NCI-H128 (cell line): ENCODE measurements at regions not wholly inside any gene's neighbourhood (a gene's known extent, or its start where the extent isn't known, plus 50 kb on each side); places are given as distances from the start of the nearest gene placed in this dataset.

Source experiments
- DNase-seq: peaks from one replicate; lab custom pipeline; 2025; ENCODE audit not compliant: unreplicated experiment; lab: John Stamatoyannopoulos, UW

DNA sequence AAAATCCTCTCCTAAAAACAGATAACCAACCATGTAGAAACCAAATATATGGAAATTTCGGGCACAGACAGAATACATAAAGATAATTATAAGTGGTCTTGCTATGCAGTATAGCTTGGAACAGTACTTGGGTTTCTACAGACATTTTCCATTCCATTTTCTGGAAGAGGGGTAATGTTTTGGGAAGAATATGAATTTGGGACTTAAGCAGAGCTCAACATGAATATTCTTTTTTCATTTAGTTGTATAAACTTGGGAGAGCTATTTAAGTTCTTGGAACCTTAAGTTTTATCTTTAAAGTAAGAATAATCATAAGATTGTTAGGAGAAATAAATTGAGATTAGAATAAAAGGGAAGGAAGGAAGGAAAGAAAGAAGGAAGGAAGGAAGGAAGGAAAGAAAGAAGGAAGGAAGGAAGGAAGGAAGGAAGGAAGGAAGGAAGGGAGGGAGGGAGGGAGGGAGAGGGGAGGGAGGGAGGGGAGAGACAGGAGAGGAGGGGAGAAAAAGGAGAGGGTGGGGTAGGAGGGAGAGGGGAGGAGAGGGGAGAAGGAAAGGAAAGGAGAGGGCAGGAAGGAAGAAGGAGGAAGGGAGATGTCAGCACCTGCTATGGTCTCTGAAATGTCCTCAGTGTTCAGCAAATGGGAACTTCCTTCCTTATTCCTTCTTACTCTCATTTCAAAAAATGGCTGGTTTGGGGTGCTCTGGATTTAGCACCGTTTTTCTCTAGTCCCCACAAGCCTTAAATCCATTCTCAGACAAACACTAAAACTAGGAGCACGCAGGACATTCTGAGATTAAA, 248.3 kb downstream of the LY86 start:
- DNase-seq: no peak

- no peak for DNase-seq
These were observed 249.1 kb downstream of the LY86 start for GRCh38 chr6:6837541-6838080.

DNA sequence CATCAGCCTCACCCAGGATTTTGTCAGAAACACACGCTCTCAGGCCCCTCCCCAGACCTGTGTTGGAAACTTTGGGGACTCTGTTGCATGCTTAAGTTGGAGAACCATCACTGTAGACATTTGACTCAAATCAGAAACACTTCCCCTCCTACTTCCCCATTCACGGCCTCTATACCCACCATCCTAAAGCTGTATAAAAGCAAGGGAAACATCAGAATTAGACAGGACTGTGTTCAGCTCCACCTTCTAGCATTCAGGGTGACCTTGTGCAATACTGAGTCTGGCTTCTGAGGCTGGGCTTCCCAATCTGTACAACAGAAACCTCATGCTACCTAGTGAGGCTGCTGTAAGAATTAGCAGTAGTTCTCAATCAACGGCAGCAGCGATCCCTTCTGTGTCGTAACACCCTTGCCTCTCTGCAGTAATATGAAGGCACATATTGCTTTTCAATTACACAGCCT, 252.3 kb downstream of the LY86 start:
- no peak for DNase-seq

GRCh38 chr6:6841571-6841970, 253.1 kb downstream of the LY86 start:
- no peak for DNase-seq

- DNase-seq: no peak
These were observed 253.8 kb downstream of the LY86 start for GRCh38 chr6:6842291-6842690.

DNA sequence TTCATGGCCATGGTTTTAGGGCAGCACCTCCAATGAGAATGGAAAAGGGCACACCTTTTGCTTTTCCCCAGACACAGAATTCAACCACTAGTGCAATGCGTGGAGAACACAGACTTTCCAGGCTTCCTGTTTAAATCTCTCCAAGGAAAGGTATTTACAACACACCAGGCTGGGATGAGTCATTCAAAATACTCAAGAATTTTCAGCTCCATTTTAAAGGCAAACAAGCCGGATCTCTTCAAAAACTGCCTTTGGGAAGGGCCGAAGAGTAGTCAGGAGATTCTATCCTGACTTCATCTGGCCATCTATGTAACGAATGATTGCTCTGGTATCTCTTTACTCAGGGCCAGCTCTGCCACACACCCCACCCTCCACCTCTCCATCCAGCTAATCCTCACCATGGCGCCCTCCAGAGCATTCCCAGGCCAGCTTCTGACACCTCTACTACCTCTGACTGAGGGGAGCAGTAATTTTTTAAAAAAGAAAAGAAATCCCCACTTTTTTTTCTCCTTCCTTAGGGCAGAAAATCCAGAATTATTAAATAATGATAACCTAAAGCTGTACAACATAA, 254.6 kb downstream of the LY86 start:
- no peak for DNase-seq

DNA sequence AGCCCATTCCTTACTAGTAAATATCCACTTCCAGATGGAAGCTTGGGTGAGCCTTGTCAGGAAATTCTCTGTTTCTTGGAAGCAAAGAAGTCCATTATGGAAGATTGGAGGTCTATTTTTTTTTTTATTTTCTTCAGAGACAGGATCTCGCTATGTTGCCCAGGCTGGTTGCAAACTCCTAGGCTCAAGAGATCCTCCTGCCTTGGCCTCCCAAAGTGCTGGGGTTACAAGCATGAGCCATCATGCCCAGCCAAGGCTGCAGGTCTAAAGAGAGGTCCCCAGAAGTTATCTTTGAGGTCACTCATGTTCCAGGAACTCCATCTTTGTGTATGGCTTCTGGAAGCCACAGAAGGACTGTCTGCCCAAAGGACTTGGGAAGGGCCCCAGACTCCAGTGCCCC, 255.3 kb downstream of the LY86 start:
- no peak for DNase-seq

GRCh38 chr6:6844530-6844929, 256.0 kb downstream of the LY86 start:
- no peak for DNase-seq

DNA sequence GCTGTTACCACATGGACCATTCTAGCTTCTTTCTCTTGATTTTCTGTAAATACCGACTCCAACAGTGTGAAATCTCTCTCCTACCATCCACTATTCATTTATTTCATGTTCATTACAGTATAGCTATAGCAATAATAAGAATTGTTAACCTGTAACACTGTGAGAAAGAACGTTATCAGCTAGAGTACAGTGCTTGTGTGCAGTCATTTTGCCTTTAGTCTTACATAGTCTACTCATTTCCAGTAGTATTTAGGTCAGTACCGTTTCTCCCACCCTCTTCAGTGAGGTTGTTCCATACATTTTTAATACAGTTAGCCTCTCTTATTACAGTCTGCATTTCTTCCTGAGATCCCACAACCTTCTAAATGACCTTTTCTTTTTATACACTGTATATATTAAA, 257.1 kb downstream of the LY86 start:
- no peak for DNase-seq

DNA sequence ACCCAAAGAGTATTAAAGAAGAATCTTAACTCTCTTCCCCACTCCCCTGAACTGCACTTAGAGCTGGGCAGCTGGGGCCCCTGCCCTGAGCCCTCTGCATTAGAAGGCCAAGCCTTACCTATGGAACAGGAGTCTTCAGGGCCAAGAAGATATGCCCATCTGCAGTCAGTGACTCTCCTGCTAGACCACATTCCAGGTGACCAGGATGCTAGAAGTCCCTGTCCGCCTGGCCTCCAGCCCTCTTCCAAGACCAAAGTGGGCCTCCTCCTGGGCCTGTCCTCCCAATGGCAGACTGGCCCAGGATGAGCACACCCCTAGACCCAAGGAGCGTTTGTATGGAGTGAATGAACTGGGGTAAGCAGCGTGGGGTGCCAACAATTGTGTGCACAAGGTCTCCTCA, 259.1 kb downstream of the LY86 start:
- DNase-seq: no peak

GRCh38 chr6:6851059-6851948, 256.5 kb upstream of the RREB1 start:
- no peak for DNase-seq

DNA sequence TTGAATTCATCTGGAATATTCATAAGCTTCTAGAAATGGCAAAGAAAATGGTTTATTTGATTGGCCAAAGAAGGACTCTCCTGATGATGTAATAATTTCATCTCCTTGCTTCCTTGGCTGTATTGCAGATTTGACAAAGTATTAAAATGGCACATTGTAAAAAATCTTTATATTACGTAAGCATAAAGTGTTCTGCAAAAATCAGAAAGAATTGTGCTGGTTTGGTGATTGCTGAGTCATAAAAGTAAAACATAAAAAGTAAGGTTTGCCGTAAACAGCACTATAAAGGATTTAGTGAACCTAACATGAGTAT, 255.9 kb upstream of the RREB1 start:
- DNase-seq: no peak

- DNase-seq: no peak
These were observed 250.9 kb upstream of the RREB1 start for GRCh38 chr6:6856538-6857523.

DNA sequence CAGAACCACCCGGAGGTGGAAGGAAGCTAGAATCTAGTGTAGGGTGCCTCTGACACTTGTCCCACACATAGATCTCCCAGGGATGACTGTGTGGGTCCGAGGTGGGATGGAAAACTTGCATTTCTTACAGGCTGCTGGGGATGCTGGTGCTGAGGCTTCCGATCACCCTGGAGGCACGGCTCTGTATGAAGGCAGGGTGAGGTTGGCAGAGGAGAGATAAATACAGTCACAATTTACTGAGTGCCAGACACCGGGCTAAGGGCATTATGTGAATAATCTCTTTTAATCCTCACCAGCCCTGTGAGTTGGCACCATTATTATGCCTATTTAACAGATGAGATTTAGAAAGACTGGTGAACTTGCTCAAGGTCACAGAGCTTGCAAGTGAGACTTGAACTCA, 250.2 kb upstream of the RREB1 start:
- DNase-seq: no peak

DNA sequence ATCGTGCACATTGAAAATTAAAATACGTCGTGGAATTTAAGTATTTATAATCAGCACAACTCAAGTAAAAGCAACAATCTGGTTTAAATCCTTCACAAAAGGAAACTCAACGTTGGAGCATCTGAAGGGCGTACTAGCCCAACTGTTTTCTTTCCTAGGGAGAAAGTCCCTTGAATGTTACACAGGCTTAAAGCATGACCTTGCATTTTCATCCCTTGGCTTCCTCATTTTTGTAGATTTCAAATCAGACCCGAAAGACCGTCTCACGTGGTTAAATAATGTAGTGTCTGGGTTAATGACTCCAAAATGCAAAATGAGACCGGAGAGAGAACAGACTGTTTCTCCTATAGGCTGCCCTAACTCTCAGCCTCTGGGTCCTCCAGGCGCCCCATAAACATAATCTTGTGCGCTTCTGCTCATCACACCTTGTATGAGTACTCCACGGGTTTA, 249.2 kb upstream of the RREB1 start:
- no peak for DNase-seq

- no peak for DNase-seq
These were observed 248.7 kb upstream of the RREB1 start for GRCh38 chr6:6859105-6859504.

DNA sequence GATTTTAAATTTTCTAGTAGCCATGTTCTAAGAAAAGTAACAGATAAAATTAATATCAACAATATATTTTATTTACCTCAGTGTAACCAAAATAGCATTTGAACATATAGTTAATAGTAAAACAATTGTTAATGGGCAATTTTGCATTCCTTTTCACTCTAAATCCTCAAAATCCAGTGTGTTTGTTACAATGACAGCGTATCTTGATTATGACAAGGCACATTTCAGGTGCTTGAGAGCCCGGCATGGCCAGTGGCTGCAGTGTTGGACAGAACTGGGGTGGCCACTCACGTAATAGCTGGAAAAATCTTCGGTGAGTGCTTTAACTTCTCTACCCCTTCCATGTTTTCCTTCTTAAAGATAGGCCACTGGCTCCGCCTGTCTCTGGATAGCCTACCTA, 248.0 kb upstream of the RREB1 start:
- no peak for DNase-seq

- DNase-seq: no peak
These were observed 246.9 kb upstream of the RREB1 start for GRCh38 chr6:6860863-6861262.

DNA sequence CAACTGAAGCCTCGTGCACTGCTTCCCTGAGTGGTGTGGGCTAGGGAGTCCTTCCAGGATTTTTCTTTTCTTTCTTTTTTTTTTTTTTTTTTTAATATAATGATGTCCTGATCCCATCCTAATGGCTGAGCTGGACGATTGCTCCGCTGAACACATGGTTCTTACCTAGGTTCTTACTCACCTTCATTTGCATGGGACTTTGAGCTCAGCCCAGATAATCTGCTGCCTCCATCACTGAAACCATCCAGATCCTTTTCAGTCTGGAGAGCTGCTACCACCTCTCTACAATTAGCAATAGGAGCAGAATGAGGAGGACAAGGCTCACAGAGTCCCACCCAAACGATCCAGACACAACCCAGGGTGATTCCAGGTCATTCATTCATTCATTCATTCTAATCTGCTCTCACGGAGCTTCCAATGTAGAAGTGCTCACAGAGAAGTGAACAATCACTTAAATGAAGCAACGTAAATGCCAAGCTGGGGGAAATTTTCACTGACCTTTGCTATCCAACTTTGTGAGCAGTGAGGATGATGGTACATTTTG, 246.3 kb upstream of the RREB1 start:
- DNase-seq: no peak

DNA sequence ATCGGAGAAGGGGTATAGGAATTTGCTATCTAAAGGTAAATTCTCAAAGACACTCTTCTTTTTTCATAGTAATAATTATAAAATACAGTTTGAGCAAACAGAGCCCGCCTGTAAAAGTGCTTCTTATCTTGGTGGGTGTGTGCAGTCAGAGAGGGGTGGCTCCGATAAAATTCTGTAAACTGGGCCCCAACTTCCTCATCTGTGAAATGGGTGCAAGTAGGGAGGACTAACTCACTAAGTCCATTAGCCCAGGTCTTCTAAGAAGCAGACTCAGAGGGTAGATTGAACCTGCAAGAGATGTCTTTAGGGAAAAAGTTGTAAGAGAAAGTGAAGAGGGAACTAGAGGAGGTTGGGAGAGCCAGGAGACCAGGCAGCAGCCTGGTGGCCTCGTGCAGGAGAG, 245.8 kb upstream of the RREB1 start:
- DNase-seq: no peak
